ENCODE measurements at regions not wholly inside any gene's neighbourhood (a gene's known extent, or its start where the extent isn't known, plus 50 kb on each side); places are given as distances from the start of the nearest gene placed in this dataset.

- H3K36me3 Mint-ChIP-seq (ENCODE audit: low read depth), result no peaks in the 10 kb centered on the region
Observed at GRCh38 chr5:52441768-52442167, 345.9 kb upstream of the ITGA1 start.

GRCh38 chr5:52443187-52443586, 344.5 kb upstream of the ITGA1 start:
- Mint-ChIP-seq H3K36me3 (ENCODE audit: low read depth) (no peaks in the 10 kb centered on the region), H3K27ac (no peak overlapping the region), H3K4me1 (peaks cover 4% of the 10 kb centered on the region), H3K4me3 (no peak overlapping the region), H3K9me3 (no peaks in the 10 kb centered on the region), H3K27me3 (ENCODE audit: insufficient read depth) (no peaks in the 10 kb centered on the region)
- Histone ChIP-seq H3K27ac (ENCODE audit: low read depth, low read length) (no peak overlapping the region), H3K36me3 (ENCODE audit: control insufficient read depth, insufficient read depth, low read length) (no peaks in the 10 kb centered on the region), H3K9me3 (ENCODE audit: control insufficient read depth, low read length) (no peaks in the 10 kb centered on the region), H3K4me3 (ENCODE audit: low read length) (no peak overlapping the region), H3K9ac (ENCODE audit: extremely low read depth, low read length, poor library complexity, severe bottlenecking) (no peak overlapping the region), H3K4me1 (ENCODE audit: control insufficient read depth, insufficient read depth, low read length) (no peaks in the 10 kb centered on the region), H3K27me3 (ENCODE audit: control insufficient read depth, insufficient read depth, low read length, poor library complexity, severe bottlenecking) (no peaks in the 10 kb centered on the region)
- no peak for DNase-seq
- 96% methylated on average over 3 of the region's 3 CpGs; no CpG with 5 or more reads in 1 of the 2 experiments for WGBS, 2 experiments (ENCODE audit: insufficient coverage in 1 of 2, insufficient read length in 1 of 2)
- no peak for TF ChIP-seq CTCF (conservative IDR thresholded peaks at IDR 0.05)

More at GRCh38 chr5:52441768-52442167, 345.9 kb upstream of the ITGA1 start:
- H3K9ac ChIP-seq (ENCODE audit: extremely low read depth, low read length, poor library complexity, severe bottlenecking), result no peak overlapping the region
- no peak overlapping the region for H3K4me3 ChIP-seq (ENCODE audit: low read length)
- H3K9me3 ChIP-seq (ENCODE audit: control insufficient read depth, low read length), result no peaks in the 10 kb centered on the region
- Mint-ChIP-seq H3K27ac (no peak overlapping the region), H3K9me3 (no peaks in the 10 kb centered on the region), H3K4me1 (no peaks in the 10 kb centered on the region), H3K27me3 (ENCODE audit: insufficient read depth) (no peaks in the 10 kb centered on the region), H3K4me3 (no peak overlapping the region)
- no CpG with 5 or more reads among the region's 1 CpG for WGBS, 2 experiments (ENCODE audit: insufficient coverage in 1 of 2, insufficient read length in 1 of 2)
- DNase-seq, result no peak
- TF ChIP-seq CTCF (conservative IDR thresholded peaks at IDR 0.05), result no peak
- no peaks in the 10 kb centered on the region for H3K36me3 ChIP-seq (ENCODE audit: control insufficient read depth, insufficient read depth, low read length)
- no peak overlapping the region for H3K27ac ChIP-seq (ENCODE audit: low read depth, low read length)
- H3K27me3 ChIP-seq (ENCODE audit: control insufficient read depth, insufficient read depth, low read length, poor library complexity, severe bottlenecking), result no peaks in the 10 kb centered on the region
- no peaks in the 10 kb centered on the region for H3K4me1 ChIP-seq (ENCODE audit: control insufficient read depth, insufficient read depth, low read length)

- Histone ChIP-seq H3K4me3 (ENCODE audit: low read length) (no peak overlapping the region), H3K9ac (ENCODE audit: extremely low read depth, low read length, poor library complexity, severe bottlenecking) (no peak overlapping the region), H3K4me1 (ENCODE audit: control insufficient read depth, insufficient read depth, low read length) (no peaks in the 10 kb centered on the region), H3K36me3 (ENCODE audit: control insufficient read depth, insufficient read depth, low read length) (no peaks in the 10 kb centered on the region), H3K9me3 (ENCODE audit: control insufficient read depth, low read length) (no peaks in the 10 kb centered on the region), H3K27ac (ENCODE audit: low read depth, low read length) (no peak overlapping the region), H3K27me3 (ENCODE audit: control insufficient read depth, insufficient read depth, low read length, poor library complexity, severe bottlenecking) (no peaks in the 10 kb centered on the region)
- WGBS, 2 experiments (ENCODE audit: insufficient coverage in 1 of 2, insufficient read length in 1 of 2), result 76 to 80% methylated on average over 1 to 2 of the region's 2 CpGs
- Mint-ChIP-seq H3K9me3 (no peaks in the 10 kb centered on the region), H3K27me3 (ENCODE audit: insufficient read depth) (no peaks in the 10 kb centered on the region), H3K36me3 (ENCODE audit: low read depth) (no peaks in the 10 kb centered on the region), H3K4me3 (no peak overlapping the region), H3K4me1 (peaks cover 4% of the 10 kb centered on the region), H3K27ac (no peak overlapping the region)
- TF ChIP-seq CTCF (conservative IDR thresholded peaks at IDR 0.05), result no peak
- DNase-seq, result no peak
Observed at GRCh38 chr5:52448111-52448510, 339.6 kb upstream of the ITGA1 start.
